ENCODE measurements at regions not wholly inside any gene's neighbourhood (a gene's known extent, or its start where the extent isn't known, plus 50 kb on each side); places are given as distances from the start of the nearest gene placed in this dataset.

DNA sequence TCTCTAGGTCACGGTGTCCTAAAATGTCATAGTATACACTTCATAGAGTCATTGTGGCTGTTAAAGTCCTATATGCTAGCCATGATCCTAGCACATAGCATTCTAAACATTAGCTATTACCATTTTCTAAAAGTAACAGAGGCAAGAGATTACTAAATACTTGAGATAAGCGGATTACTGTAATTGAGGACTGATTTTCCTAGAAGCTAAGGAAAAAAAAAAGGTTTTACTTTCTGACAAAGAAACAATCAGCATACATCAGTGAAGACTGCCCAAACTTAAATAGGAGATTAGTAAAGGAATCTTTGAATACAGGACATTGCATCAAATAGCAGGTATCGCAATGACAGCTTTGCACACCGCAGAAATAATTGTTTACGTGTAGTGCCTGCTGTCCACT, 91.3 kb upstream of the HNRNPU start:
- TF ChIP-seq CTCF (conservative IDR thresholded peaks at IDR 0.05) = no peak
- TF ChIP-seq ZFX (IDR thresholded peaks at IDR 0.05) = no peak

All from C4-2B (cell line).